ENCODE measurements at regions not wholly inside any gene's neighbourhood (a gene's known extent, or its start where the extent isn't known, plus 50 kb on each side); places are given as distances from the start of the nearest gene placed in this dataset.

GRCh38 chr11:87628957-87629356, 546.3 kb downstream of the RAB38 start:
- H3K4me2 ChIP-seq = no peak overlapping the region
- H3K27me3 Mint-ChIP-seq (ENCODE audit: insufficient read depth, low read depth, poor library complexity) = no peaks in the 10 kb centered on the region
- no peak overlapping the region for H2AFZ ChIP-seq
- no peak overlapping the region for H3K27ac ChIP-seq (ENCODE audit: low read depth)
- no peak for DNase-seq (ENCODE audit: low spot score)
- no peaks in the 10 kb centered on the region for H3K27me3 ChIP-seq (ENCODE audit: insufficient read depth)
- peaks cover 3% of the 10 kb centered on the region for H3K4me1 Mint-ChIP-seq
- no peak for TF ChIP-seq ETS1 (IDR thresholded peaks at IDR 0.05)
- no peak for TF ChIP-seq REST (IDR thresholded peaks at IDR 0.05; ENCODE audit: unreplicated experiment)
- no peak for TF ChIP-seq STAT1 (IDR thresholded peaks at IDR 0.05; ENCODE audit: unreplicated experiment)
- TF ChIP-seq NANOG (IDR thresholded peaks at IDR 0.05; ENCODE audit: borderline replicate concordance) = no peak
- TF ChIP-seq, protein P1, sequence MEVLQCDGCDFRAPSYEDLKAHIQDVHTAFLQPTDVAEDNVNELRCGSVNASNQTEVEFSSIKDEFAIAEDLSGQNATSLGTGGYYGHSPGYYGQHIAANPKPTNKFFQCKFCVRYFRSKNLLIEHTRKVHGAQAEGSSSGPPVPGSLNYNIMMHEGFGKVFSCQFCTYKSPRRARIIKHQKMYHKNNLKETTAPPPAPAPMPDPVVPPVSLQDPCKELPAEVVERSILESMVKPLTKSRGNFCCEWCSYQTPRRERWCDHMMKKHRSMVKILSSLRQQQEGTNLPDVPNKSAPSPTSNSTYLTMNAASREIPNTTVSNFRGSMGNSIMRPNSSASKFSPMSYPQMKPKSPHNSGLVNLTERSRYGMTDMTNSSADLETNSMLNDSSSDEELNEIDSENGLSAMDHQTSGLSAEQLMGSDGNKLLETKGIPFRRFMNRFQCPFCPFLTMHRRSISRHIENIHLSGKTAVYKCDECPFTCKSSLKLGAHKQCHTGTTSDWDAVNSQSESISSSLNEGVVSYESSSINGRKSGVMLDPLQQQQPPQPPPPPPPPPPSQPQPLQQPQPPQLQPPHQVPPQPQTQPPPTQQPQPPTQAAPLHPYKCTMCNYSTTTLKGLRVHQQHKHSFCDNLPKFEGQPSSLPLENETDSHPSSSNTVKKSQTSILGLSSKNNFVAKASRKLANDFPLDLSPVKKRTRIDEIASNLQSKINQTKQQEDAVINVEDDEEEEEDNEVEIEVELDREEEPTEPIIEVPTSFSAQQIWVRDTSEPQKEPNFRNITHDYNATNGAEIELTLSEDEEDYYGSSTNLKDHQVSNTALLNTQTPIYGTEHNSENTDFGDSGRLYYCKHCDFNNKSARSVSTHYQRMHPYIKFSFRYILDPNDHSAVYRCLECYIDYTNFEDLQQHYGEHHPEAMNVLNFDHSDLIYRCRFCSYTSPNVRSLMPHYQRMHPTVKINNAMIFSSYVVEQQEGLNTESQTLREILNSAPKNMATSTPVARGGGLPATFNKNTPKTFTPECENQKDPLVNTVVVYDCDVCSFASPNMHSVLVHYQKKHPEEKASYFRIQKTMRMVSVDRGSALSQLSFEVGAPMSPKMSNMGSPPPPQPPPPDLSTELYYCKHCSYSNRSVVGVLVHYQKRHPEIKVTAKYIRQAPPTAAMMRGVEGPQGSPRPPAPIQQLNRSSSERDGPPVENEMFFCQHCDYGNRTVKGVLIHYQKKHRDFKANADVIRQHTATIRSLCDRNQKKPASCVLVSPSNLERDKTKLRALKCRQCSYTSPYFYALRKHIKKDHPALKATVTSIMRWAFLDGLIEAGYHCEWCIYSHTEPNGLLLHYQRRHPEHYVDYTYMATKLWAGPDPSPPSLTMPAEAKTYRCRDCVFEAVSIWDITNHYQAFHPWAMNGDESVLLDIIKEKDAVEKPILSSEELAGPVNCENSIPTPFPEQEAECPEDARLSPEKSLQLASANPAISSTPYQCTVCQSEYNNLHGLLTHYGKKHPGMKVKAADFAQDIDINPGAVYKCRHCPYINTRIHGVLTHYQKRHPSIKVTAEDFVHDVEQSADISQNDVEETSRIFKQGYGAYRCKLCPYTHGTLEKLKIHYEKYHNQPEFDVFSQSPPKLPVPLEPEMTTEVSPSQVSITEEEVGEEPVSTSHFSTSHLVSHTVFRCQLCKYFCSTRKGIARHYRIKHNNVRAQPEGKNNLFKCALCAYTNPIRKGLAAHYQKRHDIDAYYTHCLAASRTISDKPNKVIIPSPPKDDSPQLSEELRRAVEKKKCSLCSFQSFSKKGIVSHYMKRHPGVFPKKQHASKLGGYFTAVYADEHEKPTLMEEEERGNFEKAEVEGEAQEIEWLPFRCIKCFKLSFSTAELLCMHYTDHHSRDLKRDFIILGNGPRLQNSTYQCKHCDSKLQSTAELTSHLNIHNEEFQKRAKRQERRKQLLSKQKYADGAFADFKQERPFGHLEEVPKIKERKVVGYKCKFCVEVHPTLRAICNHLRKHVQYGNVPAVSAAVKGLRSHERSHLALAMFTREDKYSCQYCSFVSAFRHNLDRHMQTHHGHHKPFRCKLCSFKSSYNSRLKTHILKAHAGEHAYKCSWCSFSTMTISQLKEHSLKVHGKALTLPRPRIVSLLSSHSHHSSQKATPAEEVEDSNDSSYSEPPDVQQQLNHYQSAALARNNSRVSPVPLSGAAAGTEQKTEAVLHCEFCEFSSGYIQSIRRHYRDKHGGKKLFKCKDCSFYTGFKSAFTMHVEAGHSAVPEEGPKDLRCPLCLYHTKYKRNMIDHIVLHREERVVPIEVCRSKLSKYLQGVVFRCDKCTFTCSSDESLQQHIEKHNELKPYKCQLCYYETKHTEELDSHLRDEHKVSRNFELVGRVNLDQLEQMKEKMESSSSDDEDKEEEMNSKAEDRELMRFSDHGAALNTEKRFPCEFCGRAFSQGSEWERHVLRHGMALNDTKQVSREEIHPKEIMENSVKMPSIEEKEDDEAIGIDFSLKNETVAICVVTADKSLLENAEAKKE (CRISPR knock-in tag; IDR thresholded peaks at IDR 0.05) = no peak
- no peak for TF ChIP-seq CREB1 (CRISPR knock-in tag; IDR thresholded peaks at IDR 0.05; ENCODE audit: low read depth)
- no peak for TF ChIP-seq EZH2phosphoT487 (IDR thresholded peaks at IDR 0.05; ENCODE audit: unreplicated experiment)
- no peak for TF ChIP-seq ZNF331 (CRISPR knock-in tag; IDR thresholded peaks at IDR 0.05; ENCODE audit: low read depth)
- no peaks in the 10 kb centered on the region for H3K79me2 ChIP-seq (replicated peaks; ENCODE audit: insufficient read depth)
- no peaks in the 10 kb centered on the region for H3K36me3 ChIP-seq (ENCODE audit: insufficient read depth)
- H3K4me3 ChIP-seq = no peak overlapping the region
- no peaks in the 10 kb centered on the region for H4K20me1 ChIP-seq (replicated peaks; ENCODE audit: insufficient read depth)
- H3K4me3 Mint-ChIP-seq = no peak overlapping the region
- ATAC-seq = no peak
- no peaks in the 10 kb centered on the region for H3K36me3 Mint-ChIP-seq (ENCODE audit: low read depth)
- H3F3A ChIP-seq (replicated peaks; ENCODE audit: low read depth) = no peaks in the 10 kb centered on the region
- no peaks in the 10 kb centered on the region for H3K9me3 Mint-ChIP-seq
- 0 out of 2 replicates have a peak, but pooled peaks cover 6% of the 10 kb centered on the region for H3K9me2 ChIP-seq (ENCODE audit: insufficient read depth)
- no peaks in the 10 kb centered on the region for H3K4me1 ChIP-seq (ENCODE audit: insufficient read depth)
- H3K27ac Mint-ChIP-seq = no peak overlapping the region

Data from GM23338 (cell line).